ENCODE measurements at regions not wholly inside any gene's neighbourhood (a gene's known extent, or its start where the extent isn't known, plus 50 kb on each side); places are given as distances from the start of the nearest gene placed in this dataset.

- TF ChIP-seq ZNF462 (CRISPR knock-in tag; IDR thresholded peaks at IDR 0.05) (no peak), NANOG (IDR thresholded peaks at IDR 0.05; ENCODE audit: borderline replicate concordance) (no peak), EZH2phosphoT487 (IDR thresholded peaks at IDR 0.05; ENCODE audit: unreplicated experiment) (no peak), CTCF (conservative IDR thresholded peaks at IDR 0.05; ENCODE audit: low read depth in 2 of 2) (no peak)
Measured at GRCh38 chr12:33529031-33529430, 89.4 kb upstream of the SYT10 start (continued).

DNA sequence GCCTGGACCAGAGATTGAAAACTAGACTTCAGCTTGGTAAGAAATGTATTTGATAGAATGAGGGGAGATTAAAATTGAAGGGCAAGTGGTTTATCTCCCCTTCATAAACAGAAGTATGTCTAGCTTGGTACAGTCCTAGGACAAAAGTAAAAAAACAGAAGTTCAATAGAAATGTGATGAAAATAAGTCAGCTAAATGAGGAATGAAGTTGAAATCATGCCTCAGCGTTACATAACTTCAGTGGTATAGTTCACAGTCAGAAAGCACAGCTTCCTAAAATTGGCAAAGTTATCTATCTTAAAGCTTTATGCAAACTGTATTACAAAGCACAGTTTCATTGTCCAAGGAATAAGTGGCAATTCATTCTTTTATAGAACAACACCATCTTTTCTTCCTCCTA is 90.2 kb upstream of the SYT10 start:
- no peaks in the 10 kb centered on the region for H3K36me3 ChIP-seq (ENCODE audit: insufficient read depth)
- no peak for DNase-seq (ENCODE audit: low spot score)
- no peak for ATAC-seq
- Mint-ChIP-seq H3K36me3 (ENCODE audit: low read depth) (peaks cover 3% of the 10 kb centered on the region; the same call in 1 of the 3 replicates), H3K9me3 (peaks cover 11% of the 10 kb centered on the region; the same call in 1 of the 3 replicates), H3K4me3 (no peak overlapping the region), H3K27ac (no peak overlapping the region), H3K27me3 (ENCODE audit: insufficient read depth, low read depth, poor library complexity) (no peaks in the 10 kb centered on the region), H3K4me1 (peaks cover 4% of the 10 kb centered on the region; the same call in 2 of the 3 replicates)
- H3K79me2 ChIP-seq (replicated peaks; ENCODE audit: insufficient read depth) = no peaks in the 10 kb centered on the region
- no peaks in the 10 kb centered on the region for H3K9me2 ChIP-seq (ENCODE audit: insufficient read depth)
- no peak overlapping the region for H3K4me2 ChIP-seq
- no peaks in the 10 kb centered on the region for H3K27me3 ChIP-seq (ENCODE audit: insufficient read depth)
- H3K4me1 ChIP-seq (ENCODE audit: insufficient read depth) = no peaks in the 10 kb centered on the region
- H3K27ac ChIP-seq (ENCODE audit: low read depth) = no peak overlapping the region
- no peak overlapping the region for H2AFZ ChIP-seq
- H4K20me1 ChIP-seq (replicated peaks; ENCODE audit: insufficient read depth) = no peaks in the 10 kb centered on the region
- no peak overlapping the region for H3K4me3 ChIP-seq
- H3F3A ChIP-seq (replicated peaks; ENCODE audit: low read depth) = no peaks in the 10 kb centered on the region
- TF ChIP-seq STAT1 (IDR thresholded peaks at IDR 0.05; ENCODE audit: unreplicated experiment) (no peak), ZNF331 (CRISPR knock-in tag; IDR thresholded peaks at IDR 0.05; ENCODE audit: low read depth) (no peak), EZH2 (IDR thresholded peaks at IDR 0.05; ENCODE audit: low read depth, unreplicated experiment) (no peak), ZNF462 (CRISPR knock-in tag; IDR thresholded peaks at IDR 0.05) (no peak)
